DND-41 (cell line): ENCODE measurements at regions not wholly inside any gene's neighbourhood (a gene's known extent, or its start where the extent isn't known, plus 50 kb on each side); places are given as distances from the start of the nearest gene placed in this dataset.

Experiments
- ATAC-seq: fragments of 200-7000 bp; cut with Tn5 transposase; 3 replicates; pipeline ENCODE4 v1.9.1; 2021; ENCODE audit warnings: low read depth; ENCODE audit not compliant: insufficient read depth
- DNase-seq: peaks from one replicate; pipeline ENCODE4 v3.0.0-alpha.2; 2020
- H2AFZ ChIP-seq: 2 replicates; pipeline ENCODE4 v1.6.0; 2012; ENCODE audit warnings: low read depth, low read length
- H3K27ac ChIP-seq: 2 replicates; pipeline ENCODE4 v1.5.1; 2012; ENCODE audit warnings: low read length, inconsistent platforms
- H3K27me3 ChIP-seq: fragments of 200-600 bp; sonication (generic); 2 replicates; pipeline ENCODE4 v1.6.0; 2012; ENCODE audit warnings: low read length, mild to moderate bottlenecking, inconsistent platforms; ENCODE audit not compliant: insufficient read depth, poor library complexity
- H3K36me3 ChIP-seq: 2 replicates; pipeline ENCODE4 v1.5.1; 2012; ENCODE audit warnings: low read length, inconsistent platforms; ENCODE audit not compliant: insufficient read depth
- H3K4me1 ChIP-seq: 2 replicates; pipeline ENCODE4 v1.5.1; 2012; ENCODE audit warnings: mild to moderate bottlenecking, low read length; ENCODE audit not compliant: insufficient read depth
- H3K4me2 ChIP-seq: 2 replicates; pipeline ENCODE4 v1.6.0; 2012; ENCODE audit warnings: mild to moderate bottlenecking, moderate library complexity, low read length, inconsistent platforms; ENCODE audit not compliant: insufficient read depth
- H3K4me3 ChIP-seq, 2 experiments: fragments of 200-600 bp in 1 of 2; shearing (Covaris generic) in 1 of 2; 2 replicates each; pipeline ENCODE4 v1.5.1; 2012 to 2016; ENCODE audit warnings: inconsistent platforms in 2 of 2, low read length in 2 of 2, mild to moderate bottlenecking in 2 of 2, low read depth in 1 of 2, moderate library complexity in 1 of 2
- H3K79me2 ChIP-seq: 2 replicates; pipeline ENCODE4 v1.6.0; 2012; ENCODE audit warnings: low read length, inconsistent platforms; ENCODE audit not compliant: insufficient read depth
- H3K9ac ChIP-seq: 2 replicates; pipeline ENCODE4 v1.6.0; 2012; ENCODE audit warnings: low read depth, mild to moderate bottlenecking, inconsistent platforms, low read length, moderate library complexity
- H3K9me3 ChIP-seq: 2 replicates; pipeline ENCODE4 v1.5.1; 2012; ENCODE audit warnings: low read length, moderate library complexity, mild to moderate bottlenecking, inconsistent platforms; ENCODE audit not compliant: insufficient read depth, severe bottlenecking
- H4K20me1 ChIP-seq: 2 replicates; pipeline ENCODE4 v1.6.0; 2012; ENCODE audit warnings: low read length; ENCODE audit not compliant: insufficient read depth
- EZH2 ChIP-seq: IDR thresholded peaks from 3 replicates; pipeline ENCODE4 v1.6.1; 2012; ENCODE audit warnings: borderline replicate concordance, low read depth, mild to moderate bottlenecking, moderate library complexity, low read length, inconsistent platforms; ENCODE audit not compliant: severe bottlenecking
- TF ChIP-seq, protein P1 (sequence below): IDR thresholded peaks from 2 replicates; pipeline ENCODE4 v1.5.1; 2012; ENCODE audit warnings: borderline replicate concordance, low read length, moderate library complexity, mild to moderate bottlenecking; ENCODE audit not compliant: poor library complexity, severe bottlenecking; ENCODE audit errors: extremely low read depth

GRCh38 chr5:175129121-175129520 is 314.9 kb downstream of the DRD1 start:
- no peak for DNase-seq
- Histone ChIP-seq H3K36me3 (no peaks in the 10 kb centered on the region), H3K27me3 (no peaks in the 10 kb centered on the region), H2AFZ (no peak overlapping the region), H3K27ac (no peak overlapping the region), H3K4me3 (no peak overlapping the region), H4K20me1 (no peaks in the 10 kb centered on the region), H3K9me3 (no peaks in the 10 kb centered on the region), H3K9ac (no peak overlapping the region), H3K4me1 (no peaks in the 10 kb centered on the region), H3K79me2 (no peaks in the 10 kb centered on the region), H3K4me2 (no peak overlapping the region)
- no peak for TF ChIP-seq EZH2
- TF ChIP-seq, protein P1, sequence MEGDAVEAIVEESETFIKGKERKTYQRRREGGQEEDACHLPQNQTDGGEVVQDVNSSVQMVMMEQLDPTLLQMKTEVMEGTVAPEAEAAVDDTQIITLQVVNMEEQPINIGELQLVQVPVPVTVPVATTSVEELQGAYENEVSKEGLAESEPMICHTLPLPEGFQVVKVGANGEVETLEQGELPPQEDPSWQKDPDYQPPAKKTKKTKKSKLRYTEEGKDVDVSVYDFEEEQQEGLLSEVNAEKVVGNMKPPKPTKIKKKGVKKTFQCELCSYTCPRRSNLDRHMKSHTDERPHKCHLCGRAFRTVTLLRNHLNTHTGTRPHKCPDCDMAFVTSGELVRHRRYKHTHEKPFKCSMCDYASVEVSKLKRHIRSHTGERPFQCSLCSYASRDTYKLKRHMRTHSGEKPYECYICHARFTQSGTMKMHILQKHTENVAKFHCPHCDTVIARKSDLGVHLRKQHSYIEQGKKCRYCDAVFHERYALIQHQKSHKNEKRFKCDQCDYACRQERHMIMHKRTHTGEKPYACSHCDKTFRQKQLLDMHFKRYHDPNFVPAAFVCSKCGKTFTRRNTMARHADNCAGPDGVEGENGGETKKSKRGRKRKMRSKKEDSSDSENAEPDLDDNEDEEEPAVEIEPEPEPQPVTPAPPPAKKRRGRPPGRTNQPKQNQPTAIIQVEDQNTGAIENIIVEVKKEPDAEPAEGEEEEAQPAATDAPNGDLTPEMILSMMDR: no peak
- no peak for ATAC-seq

DNA sequence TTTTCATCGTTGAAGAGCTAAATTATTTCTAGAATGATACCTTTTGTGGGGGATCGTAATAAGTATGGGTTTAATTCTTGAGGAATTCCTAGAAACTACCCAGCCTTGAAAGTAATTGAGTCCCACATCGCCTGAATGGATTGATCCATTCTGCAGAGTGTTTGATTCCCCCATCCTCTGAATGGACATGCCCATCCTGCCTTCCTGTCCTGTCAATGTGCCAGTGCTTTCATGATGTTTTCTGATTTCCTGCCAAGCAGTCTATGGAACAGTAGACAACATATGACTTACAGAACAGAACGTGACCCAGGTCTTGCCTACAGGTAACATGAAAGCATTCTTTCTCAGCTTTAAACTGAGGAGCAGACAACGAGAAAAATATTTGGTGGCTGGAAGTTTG is 319.2 kb downstream of the DRD1 start:
- TF ChIP-seq, protein P1: no peak
- no peak for TF ChIP-seq EZH2
- H3K9me3 ChIP-seq: no peaks in the 10 kb centered on the region
- ATAC-seq (no peak), DNase-seq (no peak)
- H3K36me3 ChIP-seq: no peaks in the 10 kb centered on the region
- H3K4me3 ChIP-seq: no peak overlapping the region
- no peak overlapping the region for H3K4me2 ChIP-seq
- H3K27me3 ChIP-seq: no peaks in the 10 kb centered on the region
- no peaks in the 10 kb centered on the region for H3K79me2 ChIP-seq
- no peaks in the 10 kb centered on the region for H4K20me1 ChIP-seq
- no peak overlapping the region for H3K27ac ChIP-seq
- no peak overlapping the region for H3K9ac ChIP-seq
- H2AFZ ChIP-seq: no peak overlapping the region
- H3K4me1 ChIP-seq: no peaks in the 10 kb centered on the region

- H3K36me3 ChIP-seq: no peaks in the 10 kb centered on the region
- ATAC-seq: no peak
- TF ChIP-seq EZH2: no peak
- TF ChIP-seq, protein P1: no peak
- H3K4me1 ChIP-seq: no peaks in the 10 kb centered on the region
- H4K20me1 ChIP-seq: no peaks in the 10 kb centered on the region
- H2AFZ ChIP-seq: no peak overlapping the region
- H3K4me3 ChIP-seq: no peak overlapping the region
- no peaks in the 10 kb centered on the region for H3K27me3 ChIP-seq
- no peak for DNase-seq
- no peaks in the 10 kb centered on the region for H3K79me2 ChIP-seq
- H3K9ac ChIP-seq: no peak overlapping the region
- H3K9me3 ChIP-seq: no peaks in the 10 kb centered on the region
- H3K4me2 ChIP-seq: no peak overlapping the region
- H3K27ac ChIP-seq: no peak overlapping the region
Observed at GRCh38 chr5:175124251-175124813, 319.6 kb downstream of the DRD1 start.

DNA sequence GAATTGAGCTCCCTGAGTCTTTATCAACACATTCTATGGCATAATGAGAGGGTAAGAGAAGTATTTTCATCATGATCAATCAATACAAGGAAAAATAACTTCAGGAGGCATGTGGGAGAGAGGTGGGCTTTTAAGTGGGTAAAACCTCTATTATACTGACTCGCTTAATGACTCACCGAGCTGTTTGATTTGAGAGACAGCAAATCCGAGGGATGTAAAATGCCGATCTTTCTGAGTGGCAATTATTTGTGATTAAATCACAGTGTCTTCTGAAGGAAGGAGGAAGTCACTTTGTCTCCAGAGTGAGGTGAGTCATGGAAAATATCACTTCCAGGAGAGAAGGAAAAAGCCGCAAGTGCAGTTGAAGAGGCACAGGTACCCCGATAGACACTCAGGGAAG is 320.4 kb downstream of the DRD1 start:
- no peaks in the 10 kb centered on the region for H3K4me1 ChIP-seq
- TF ChIP-seq EZH2: no peak
- TF ChIP-seq, protein P1: no peak
- no peak for ATAC-seq
- no peak overlapping the region for H2AFZ ChIP-seq
- no peaks in the 10 kb centered on the region for H3K9me3 ChIP-seq
- H3K27ac ChIP-seq: no peak overlapping the region
- H4K20me1 ChIP-seq: no peaks in the 10 kb centered on the region
- H3K27me3 ChIP-seq: no peaks in the 10 kb centered on the region
- DNase-seq: no peak
- H3K36me3 ChIP-seq: no peaks in the 10 kb centered on the region
- H3K4me3 ChIP-seq: no peak overlapping the region
- H3K79me2 ChIP-seq: no peaks in the 10 kb centered on the region
- no peak overlapping the region for H3K9ac ChIP-seq
- no peak overlapping the region for H3K4me2 ChIP-seq
